ENCODE measurements at regions not wholly inside any gene's neighbourhood (a gene's known extent, or its start where the extent isn't known, plus 50 kb on each side); places are given as distances from the start of the nearest gene placed in this dataset.

- no peaks in the 10 kb centered on the region for H3K27me3 ChIP-seq
These were observed 378.2 kb downstream of the STK39 start for GRCh38 chr2:167869200-167869599.

DNA sequence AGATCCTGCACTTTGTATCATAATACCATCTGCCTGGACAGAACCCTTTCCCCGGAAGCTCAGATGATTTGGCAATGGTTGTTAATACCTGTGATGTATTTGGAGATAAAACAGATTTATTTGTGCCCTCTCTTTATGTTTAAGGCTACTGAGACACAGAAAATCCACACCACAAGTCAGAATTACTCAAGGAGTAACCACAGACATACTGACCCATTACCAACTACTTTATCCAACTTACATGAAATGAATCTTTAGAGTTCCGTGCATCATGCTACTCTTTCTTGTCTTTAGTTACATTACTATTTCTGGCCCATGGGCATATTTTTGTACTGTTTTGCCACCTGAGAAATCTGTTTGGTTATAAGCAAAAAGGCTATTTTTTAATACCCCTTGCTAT is 384.0 kb downstream of the STK39 start:
- Histone ChIP-seq H3K27me3 (no peaks in the 10 kb centered on the region), H3K27ac (no peak overlapping the region), H3K4me1 (no peaks in the 10 kb centered on the region), H3K9me3 (no peaks in the 10 kb centered on the region), H3K4me3 (no peak overlapping the region), H3K36me3 (no peaks in the 10 kb centered on the region)
- intact Hi-C loops (cut with DNase I): no loop called here
- no peak for DNase-seq
- no peak for TF ChIP-seq CTCF (IDR thresholded peaks at IDR 0.05)
- no peak for TF ChIP-seq POLR2A (IDR thresholded peaks at IDR 0.05)
- ATAC-seq: no peak
- 91 to 96% (median 93%) methylated on average over 2 of the region's 2 CpGs for WGBS, 4 donors

More at GRCh38 chr2:167869200-167869599, 378.2 kb downstream of the STK39 start:
- no peak for DNase-seq
- Histone ChIP-seq H3K9me3 (no peaks in the 10 kb centered on the region), H3K4me1 (no peaks in the 10 kb centered on the region), H3K4me3 (no peak overlapping the region), H3K36me3 (no peaks in the 10 kb centered on the region), H3K27ac (no peak overlapping the region)
- no peak for TF ChIP-seq CTCF (IDR thresholded peaks at IDR 0.05)
- no peak for TF ChIP-seq POLR2A (IDR thresholded peaks at IDR 0.05)
- no peak for ATAC-seq
- intact Hi-C loops (cut with DNase I): no loop called here
- 64 to 76% (median 65%) methylated on average over 6 of the region's 6 CpGs for WGBS, 4 donors

DNA sequence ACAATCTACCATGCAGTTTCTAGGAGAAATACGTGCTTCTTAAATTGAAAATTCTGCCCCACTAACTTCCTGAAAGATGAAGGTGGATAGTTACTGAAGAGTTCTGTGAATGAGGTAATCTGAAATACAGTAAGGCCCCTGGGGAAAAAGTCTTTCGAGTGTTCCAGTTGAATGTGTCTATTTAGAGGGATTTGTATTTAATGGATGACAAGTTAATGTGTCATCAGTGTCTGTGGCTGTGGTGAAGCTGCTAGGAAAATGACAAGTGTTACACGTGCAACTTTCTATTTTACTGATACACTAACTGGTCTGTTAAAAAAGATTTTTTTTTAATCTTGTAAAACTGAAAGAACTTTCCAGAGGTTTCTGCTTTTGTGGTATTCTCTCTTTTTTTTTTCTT is 384.6 kb downstream of the STK39 start:
- H3K27ac ChIP-seq: no peak overlapping the region
- no peak for ATAC-seq
- H3K4me1 ChIP-seq: no peaks in the 10 kb centered on the region
- no peak for DNase-seq
- intact Hi-C loops (cut with DNase I): no loop called here
- H3K4me3 ChIP-seq: no peak overlapping the region
- no peaks in the 10 kb centered on the region for H3K9me3 ChIP-seq
- no peaks in the 10 kb centered on the region for H3K27me3 ChIP-seq
- TF ChIP-seq CTCF (IDR thresholded peaks at IDR 0.05): no peak
- no peak for TF ChIP-seq POLR2A (IDR thresholded peaks at IDR 0.05)
- WGBS, 4 donors: 59 to 73% (median 67%) methylated on average over 3 of the region's 3 CpGs
- no peaks in the 10 kb centered on the region for H3K36me3 ChIP-seq

DNA sequence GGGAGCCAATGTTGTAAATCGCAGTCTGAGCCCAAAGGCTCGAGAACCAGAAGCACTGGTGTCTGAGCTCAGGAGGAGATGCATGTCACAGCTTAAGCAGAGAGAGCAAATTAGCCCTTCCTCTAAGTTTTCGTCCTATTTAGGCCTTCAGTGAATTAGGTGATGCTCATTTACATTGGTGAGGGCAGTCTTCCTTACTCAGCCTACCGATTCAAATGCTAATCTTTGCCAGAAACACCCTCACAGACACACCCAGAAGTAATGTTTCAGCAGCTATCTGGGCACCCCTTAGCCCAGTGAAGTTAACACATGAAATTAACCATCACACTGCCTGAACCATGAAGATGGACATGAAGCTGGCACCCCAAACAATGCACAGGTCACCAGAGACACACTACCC is 385.1 kb downstream of the STK39 start:
- intact Hi-C loops (cut with DNase I): no loop called here
- no peak overlapping the region for H3K4me3 ChIP-seq
- H3K9me3 ChIP-seq: no peaks in the 10 kb centered on the region
- ATAC-seq (no peak), DNase-seq (no peak)
- H3K27me3 ChIP-seq: no peaks in the 10 kb centered on the region
- 75 to 86% (median 83%) methylated on average over 4 of the region's 4 CpGs for WGBS, 4 donors
- no peaks in the 10 kb centered on the region for H3K36me3 ChIP-seq
- TF ChIP-seq POLR2A (IDR thresholded peaks at IDR 0.05): no peak
- TF ChIP-seq CTCF (IDR thresholded peaks at IDR 0.05): no peak
- H3K27ac ChIP-seq: no peak overlapping the region
- no peaks in the 10 kb centered on the region for H3K4me1 ChIP-seq
